Mesendoderm (in vitro differentiated cells): ENCODE measurements at regions not wholly inside any gene's neighbourhood (a gene's known extent, or its start where the extent isn't known, plus 50 kb on each side); places are given as distances from the start of the nearest gene placed in this dataset.

Experiments used
- DNase-seq: peaks from one replicate; pipeline ENCODE4 v3.0.0; 2013
- H2AK5ac ChIP-seq: 2 replicates; pipeline ENCODE4 v1.6.1; 2013; ENCODE audit warnings: low read length, inconsistent platforms
- H2BK120ac ChIP-seq: 2 replicates; pipeline ENCODE4 v1.6.1; 2013; ENCODE audit warnings: low read depth, mild to moderate bottlenecking, low read length, moderate library complexity, mixed read lengths
- H2BK15ac ChIP-seq: replicated peaks from 2 replicates; pipeline ENCODE4 v1.6.1; 2013; ENCODE audit warnings: low read depth, mild to moderate bottlenecking, moderate library complexity
- H2BK5ac ChIP-seq: 2 replicates; pipeline ENCODE4 v1.6.1; 2013; ENCODE audit warnings: low read length, inconsistent platforms
- H3K18ac ChIP-seq: 2 replicates; pipeline ENCODE4 v1.6.1; 2013; ENCODE audit warnings: mild to moderate bottlenecking, low read length, mixed read lengths
- H3K23ac ChIP-seq: one replicate; pipeline ENCODE4 v1.6.1; 2013; ENCODE audit warnings: low read length
- H3K27ac ChIP-seq: 2 replicates; pipeline ENCODE4 v1.5.1; 2013; ENCODE audit warnings: low read depth, mild to moderate bottlenecking, inconsistent platforms, low read length, moderate library complexity
- H3K27me3 ChIP-seq: 2 replicates; pipeline ENCODE4 v1.6.1; 2013; ENCODE audit warnings: low read length, control low read depth, mild to moderate bottlenecking, inconsistent platforms; ENCODE audit not compliant: insufficient read depth, poor library complexity
- H3K36me3 ChIP-seq: 2 replicates; pipeline ENCODE4 v1.6.1; 2013; ENCODE audit warnings: low read length, inconsistent platforms; ENCODE audit not compliant: control insufficient read depth, insufficient read depth
- H3K4ac ChIP-seq: one replicate; pipeline ENCODE4 v1.6.1; 2013; ENCODE audit warnings: low read depth, mild to moderate bottlenecking, low read length, moderate library complexity
- H3K4me1 ChIP-seq: 2 replicates; pipeline ENCODE4 v1.6.1; 2013; ENCODE audit warnings: low read depth, low read length, inconsistent platforms; ENCODE audit not compliant: control insufficient read depth
- H3K4me2 ChIP-seq: 2 replicates; pipeline ENCODE4 v1.6.1; 2013; ENCODE audit warnings: low read length
- H3K4me3 ChIP-seq: 2 replicates; pipeline ENCODE4 v1.5.1; 2013; ENCODE audit warnings: mild to moderate bottlenecking, low read length
- H3K56ac ChIP-seq: one replicate; pipeline ENCODE4 v1.6.1; 2013; ENCODE audit warnings: low read length
- H3K79me1 ChIP-seq: 2 replicates; pipeline ENCODE4 v1.6.1; 2013; ENCODE audit warnings: low read length, inconsistent platforms
- H3K79me2 ChIP-seq: 2 replicates; pipeline ENCODE4 v1.6.1; 2013; ENCODE audit warnings: mild to moderate bottlenecking, low read length; ENCODE audit not compliant: control insufficient read depth, insufficient read depth
- H3K9ac ChIP-seq: 2 replicates; pipeline ENCODE4 v1.6.1; 2013; ENCODE audit warnings: low read length, inconsistent platforms
- H4K5ac ChIP-seq: one replicate; pipeline ENCODE4 v1.6.1; 2013; ENCODE audit warnings: low read length
- H4K8ac ChIP-seq: one replicate; pipeline ENCODE4 v1.6.1; 2013; ENCODE audit warnings: low read depth, mild to moderate bottlenecking, control low read depth, low read length, moderate library complexity
- WGBS: extraction: QIAGEN DNeasy Blood & Tissue Kit; methylation state at CpG from one replicate; pipeline ENCODE4 v1.1.7; 2013; ENCODE audit warnings: low lambda C conversion rate, missing lambda C conversion rate; ENCODE audit not compliant: insufficient coverage; ENCODE audit errors: extremely low coverage; 5-methylcytosine and 5-hydroxymethylcytosine counted together

GRCh38 chr2:194562329-194562728 is 1094.7 kb upstream of the SLC39A10 start:
- no peak overlapping the region for H2BK15ac ChIP-seq
- no peaks in the 10 kb centered on the region for H3K36me3 ChIP-seq
- H2BK120ac ChIP-seq = no peak overlapping the region
- H3K4me1 ChIP-seq = no peaks in the 10 kb centered on the region
- no peak overlapping the region for H2BK5ac ChIP-seq
- no peaks in the 10 kb centered on the region for H3K79me2 ChIP-seq
- no peaks in the 10 kb centered on the region for H3K79me1 ChIP-seq
- H3K4ac ChIP-seq = no peak overlapping the region
- no peak for DNase-seq
- no CpG with 5 or more reads among the region's 2 CpGs for WGBS
- H2AK5ac ChIP-seq = no peak overlapping the region
- H4K8ac ChIP-seq = no peak overlapping the region
- H3K4me2 ChIP-seq = no peak overlapping the region
- H3K18ac ChIP-seq = no peak overlapping the region
- no peak overlapping the region for H3K56ac ChIP-seq
- H3K27ac ChIP-seq = no peak overlapping the region
- no peak overlapping the region for H4K5ac ChIP-seq
- H3K23ac ChIP-seq = no peak overlapping the region
- no peaks in the 10 kb centered on the region for H3K27me3 ChIP-seq
- no peak overlapping the region for H3K4me3 ChIP-seq
- no peak overlapping the region for H3K9ac ChIP-seq

- Histone ChIP-seq H3K4me2 (no peak overlapping the region), H3K4ac (no peak overlapping the region), H3K4me1 (no peaks in the 10 kb centered on the region), H2AK5ac (no peak overlapping the region), H3K23ac (no peak overlapping the region), H3K4me3 (no peak overlapping the region), H2BK15ac (no peak overlapping the region), H3K27me3 (no peaks in the 10 kb centered on the region), H3K79me1 (no peaks in the 10 kb centered on the region), H3K36me3 (no peaks in the 10 kb centered on the region), H2BK5ac (no peak overlapping the region), H3K79me2 (no peaks in the 10 kb centered on the region), H4K5ac (no peak overlapping the region), H3K18ac (no peak overlapping the region), H4K8ac (no peak overlapping the region), H2BK120ac (no peak overlapping the region), H3K56ac (no peak overlapping the region), H3K27ac (no peak overlapping the region), H3K9ac (no peak overlapping the region)
- peak; percentile 10 for DNase-seq
- no CpG with 5 or more reads among the region's 3 CpGs for whole genome bisulfite sequencing
Measured at GRCh38 chr2:194559964-194560363, 1097.1 kb upstream of the SLC39A10 start.

GRCh38 chr2:194559523-194559922 is 1097.5 kb upstream of the SLC39A10 start:
- no peak overlapping the region for H3K18ac ChIP-seq
- WGBS = no CpG with 5 or more reads among the region's 5 CpGs

GRCh38 chr2:194557993-194558392 is 1099.0 kb upstream of the SLC39A10 start:
- Histone ChIP-seq H3K4ac (no peak overlapping the region), H3K23ac (no peak overlapping the region), H3K18ac (no peak overlapping the region), H3K56ac (no peak overlapping the region), H3K4me2 (no peak overlapping the region), H3K27me3 (no peaks in the 10 kb centered on the region), H3K4me1 (no peaks in the 10 kb centered on the region), H3K9ac (no peak overlapping the region), H3K27ac (no peak overlapping the region), H2AK5ac (no peak overlapping the region), H4K5ac (no peak overlapping the region), H3K4me3 (no peak overlapping the region), H2BK5ac (no peak overlapping the region), H3K79me1 (no peaks in the 10 kb centered on the region), H2BK15ac (no peak overlapping the region), H3K79me2 (no peaks in the 10 kb centered on the region), H2BK120ac (no peak overlapping the region), H4K8ac (no peak overlapping the region), H3K36me3 (no peaks in the 10 kb centered on the region)
- whole genome bisulfite sequencing = no CpG with 5 or more reads among the region's 1 CpG
- DNase-seq = no peak

More at GRCh38 chr2:194559523-194559922, 1097.5 kb upstream of the SLC39A10 start:
- no peaks in the 10 kb centered on the region for H3K36me3 ChIP-seq
- no peak overlapping the region for H2BK5ac ChIP-seq
- H3K79me1 ChIP-seq = no peaks in the 10 kb centered on the region
- no peak overlapping the region for H3K4me2 ChIP-seq
- no peak overlapping the region for H4K5ac ChIP-seq
- no peak overlapping the region for H2AK5ac ChIP-seq
- no peak overlapping the region for H3K23ac ChIP-seq
- no peak for DNase-seq
- H4K8ac ChIP-seq = no peak overlapping the region
- H2BK120ac ChIP-seq = no peak overlapping the region
- H3K56ac ChIP-seq = no peak overlapping the region
- H3K27ac ChIP-seq = no peak overlapping the region
- no peak overlapping the region for H2BK15ac ChIP-seq
- H3K79me2 ChIP-seq = no peaks in the 10 kb centered on the region
- H3K4ac ChIP-seq = no peak overlapping the region
- no peaks in the 10 kb centered on the region for H3K4me1 ChIP-seq
- H3K4me3 ChIP-seq = no peak overlapping the region
- no peaks in the 10 kb centered on the region for H3K27me3 ChIP-seq
- H3K9ac ChIP-seq = no peak overlapping the region

GRCh38 chr2:194556629-194557028 is 1100.4 kb upstream of the SLC39A10 start:
- Histone ChIP-seq H3K36me3 (no peaks in the 10 kb centered on the region), H3K56ac (no peak overlapping the region), H3K23ac (no peak overlapping the region), H2AK5ac (no peak overlapping the region), H3K27me3 (no peaks in the 10 kb centered on the region), H3K18ac (no peak overlapping the region), H3K4me1 (no peaks in the 10 kb centered on the region), H3K4ac (no peak overlapping the region), H2BK120ac (no peak overlapping the region), H3K27ac (no peak overlapping the region), H3K4me3 (no peak overlapping the region), H4K5ac (no peak overlapping the region), H3K4me2 (no peak overlapping the region), H2BK15ac (no peak overlapping the region), H3K79me1 (no peaks in the 10 kb centered on the region), H4K8ac (no peak overlapping the region), H3K79me2 (no peaks in the 10 kb centered on the region), H2BK5ac (no peak overlapping the region), H3K9ac (no peak overlapping the region)
- no CpG with 5 or more reads among the region's 3 CpGs for WGBS
- no peak for DNase-seq

GRCh38 chr2:194553980-194554379 is 1103.0 kb upstream of the SLC39A10 start:
- Histone ChIP-seq H3K36me3 (no peaks in the 10 kb centered on the region), H3K18ac (no peak overlapping the region), H3K79me2 (no peaks in the 10 kb centered on the region), H3K4me3 (no peak overlapping the region), H3K27me3 (no peaks in the 10 kb centered on the region), H4K8ac (no peak overlapping the region), H2BK15ac (no peak overlapping the region), H2BK5ac (no peak overlapping the region), H3K56ac (no peak overlapping the region), H3K4me1 (no peaks in the 10 kb centered on the region), H3K27ac (no peak overlapping the region), H4K5ac (no peak overlapping the region), H3K4me2 (no peak overlapping the region), H3K23ac (no peak overlapping the region), H3K4ac (no peak overlapping the region), H2AK5ac (no peak overlapping the region), H3K79me1 (no peaks in the 10 kb centered on the region), H2BK120ac (no peak overlapping the region), H3K9ac (no peak overlapping the region)
- no peak for DNase-seq
- WGBS = no CpG with 5 or more reads among the region's 4 CpGs
